HT-29 (cell line): ENCODE measurements at regions not wholly inside any gene's neighbourhood (a gene's known extent, or its start where the extent isn't known, plus 50 kb on each side); places are given as distances from the start of the nearest gene placed in this dataset.

Experiments used
- DNase-seq: peaks from one replicate; pipeline ENCODE4 v3.0.0-alpha.2; 2015; ENCODE audit warnings: low spot score

- no peak for DNase-seq
These were observed 210.1 kb downstream of the LIG4 start for GRCh38 chr13:108005231-108005630.

- no peak for DNase-seq
These were observed 211.7 kb downstream of the LIG4 start for GRCh38 chr13:108003626-108004025.

- no peak for DNase-seq
These were observed 214.3 kb downstream of the LIG4 start for GRCh38 chr13:108000998-108001397.

- DNase-seq, result no peak
These were observed 215.6 kb downstream of the LIG4 start for GRCh38 chr13:107999751-108000150.

- no peak for DNase-seq
These were observed 221.2 kb downstream of the LIG4 start for GRCh38 chr13:107994137-107994536.

GRCh38 chr13:107993239-107993949 is 221.9 kb downstream of the LIG4 start:
- DNase-seq, result no peak

GRCh38 chr13:107992542-107992941 is 222.8 kb downstream of the LIG4 start:
- no peak for DNase-seq

- no peak for DNase-seq
These were observed 238.2 kb downstream of the LIG4 start for GRCh38 chr13:107977071-107977574.

GRCh38 chr13:107976628-107977027 is 238.7 kb downstream of the LIG4 start:
- no peak for DNase-seq

GRCh38 chr13:107974409-107974808 is 240.9 kb downstream of the LIG4 start:
- no peak for DNase-seq

- no peak for DNase-seq
These were observed 245.8 kb downstream of the LIG4 start for GRCh38 chr13:107969546-107969945.

GRCh38 chr13:107968470-107968869 is 246.9 kb downstream of the LIG4 start:
- DNase-seq, result no peak

GRCh38 chr13:107964395-107964794 is 250.9 kb downstream of the LIG4 start:
- no peak for DNase-seq

GRCh38 chr13:107961849-107962608 is 253.3 kb downstream of the LIG4 start:
- DNase-seq, result no peak

- DNase-seq, result no peak
These were observed 255.0 kb downstream of the LIG4 start for GRCh38 chr13:107960301-107960700.

- DNase-seq, result no peak
These were observed 258.4 kb downstream of the LIG4 start for GRCh38 chr13:107956889-107957288.

- no peak for DNase-seq
These were observed 273.2 kb downstream of the LIG4 start for GRCh38 chr13:107942030-107942617.

- DNase-seq, result no peak
These were observed 273.8 kb downstream of the LIG4 start for GRCh38 chr13:107941345-107942029.

- no peak for DNase-seq
These were observed 277.5 kb downstream of the LIG4 start for GRCh38 chr13:107937848-107938247.

- no peak for DNase-seq
These were observed 284.3 kb downstream of the LIG4 start for GRCh38 chr13:107931056-107931455.

- DNase-seq, result no peak
These were observed 286.6 kb downstream of the LIG4 start for GRCh38 chr13:107928762-107929161.

GRCh38 chr13:107927557-107927956 is 287.8 kb downstream of the LIG4 start:
- no peak for DNase-seq
